Caco-2 (cell line): ENCODE measurements at regions not wholly inside any gene's neighbourhood (a gene's known extent, or its start where the extent isn't known, plus 50 kb on each side); places are given as distances from the start of the nearest gene placed in this dataset.

Source experiments
- BruUV-seq: library from RNA; stranded (reverse); fragments of 400-500 nt; replicated peaks from 2 replicates; lab custom pipeline; 2021; lab: Mats Ljungman, UMichigan
- CTCF ChIA-PET: fragments of 300-600 bp; sonication (Branson Sonifier 250); formaldehyde crosslinking; loops from one replicate; lab custom pipeline; 2022; ENCODE audit warnings: antibody characterized with exemption; lab: Charles Lee
- POLR2A ChIA-PET: fragments of 300-600 bp; sonication (Branson Sonifier 250); formaldehyde crosslinking; loops from one replicate; lab custom pipeline; 2022; ENCODE audit warnings: antibody characterized with exemption; lab: Charles Lee
- DNase-seq, 2 experiments: peaks; one replicate each; pipeline versions ENCODE4 v3.0.0 to v3.0.0-alpha.2; 2020 to 2022
- H3K27me3 ChIP-seq: replicated peaks from 2 replicates; pipeline ENCODE4 v1.6.0; 2011; ENCODE audit warnings: low read length; ENCODE audit not compliant: control insufficient read depth, insufficient read depth
- H3K36me3 ChIP-seq: 2 replicates; pipeline ENCODE4 v1.5.1; 2011; ENCODE audit warnings: low read length; ENCODE audit not compliant: control insufficient read depth, insufficient read depth
- H3K4me1 ChIP-seq: fragments of 250-450 bp; sonication (Bioruptor Pico); 2 replicates; pipeline ENCODE4 v1.5.1; 2020; ENCODE audit warnings: mild to moderate bottlenecking
- H3K4me3 ChIP-seq: 2 replicates; pipeline ENCODE4 v1.5.1; 2011; ENCODE audit warnings: low read depth, mild to moderate bottlenecking, control low read depth, low read length
- H3K9me3 ChIP-seq: fragments of 250-450 bp; sonication (Bioruptor Pico); 2 replicates; pipeline ENCODE4 v1.5.1; 2020; ENCODE audit warnings: mild to moderate bottlenecking, moderate library complexity
- H3K27ac Mint-ChIP-seq: one replicate; pipeline ENCODE4 v1.8.0; 2022; ENCODE audit warnings: mixed read lengths; ENCODE audit not compliant: unreplicated experiment
- H3K27me3 Mint-ChIP-seq: one replicate; pipeline ENCODE4 v1.8.0; 2022; ENCODE audit warnings: mixed read lengths; ENCODE audit not compliant: insufficient read depth, unreplicated experiment
- H3K36me3 Mint-ChIP-seq: one replicate; pipeline ENCODE4 v1.8.0; 2022; ENCODE audit warnings: mild to moderate bottlenecking, mixed read lengths; ENCODE audit not compliant: insufficient read depth, unreplicated experiment
- H3K4me1 Mint-ChIP-seq: one replicate; pipeline ENCODE4 v1.8.0; 2022; ENCODE audit warnings: low read depth, mixed read lengths; ENCODE audit not compliant: unreplicated experiment
- H3K4me3 Mint-ChIP-seq: one replicate; pipeline ENCODE4 v1.8.0; 2022; ENCODE audit warnings: mild to moderate bottlenecking, moderate library complexity, mixed read lengths; ENCODE audit not compliant: unreplicated experiment
- H3K9me3 Mint-ChIP-seq: one replicate; pipeline ENCODE4 v1.8.0; 2022; ENCODE audit warnings: mixed read lengths; ENCODE audit not compliant: unreplicated experiment
- intact Hi-C: fragments of 100-400 bp; cut with micrococcal nuclease; formaldehyde crosslinking; loops from one replicate; pipeline ENCODE4 v1.10.0; 2022; ENCODE audit not compliant: unreplicated experiment
- TF ChIP-seq, protein P1 (sequence below), 2 experiments: fragments of 200-600 bp in 1 of 2; IDR thresholded peaks; 1 replicate in 1 of 2; 2 replicates in 1 of 2; pipeline versions ENCODE4 v1.5.1 to v1.8.0; 2011 to 2022; ENCODE audit warnings: antibody characterized with exemption in 1 of 2, control low read depth in 1 of 2, inconsistent platforms in 1 of 2, low read depth in 1 of 2, low read length in 1 of 2, mild to moderate bottlenecking in 1 of 2, moderate library complexity in 1 of 2; ENCODE audit not compliant: insufficient read depth in 1 of 2, severe bottlenecking in 1 of 2, unreplicated experiment in 1 of 2

DNA sequence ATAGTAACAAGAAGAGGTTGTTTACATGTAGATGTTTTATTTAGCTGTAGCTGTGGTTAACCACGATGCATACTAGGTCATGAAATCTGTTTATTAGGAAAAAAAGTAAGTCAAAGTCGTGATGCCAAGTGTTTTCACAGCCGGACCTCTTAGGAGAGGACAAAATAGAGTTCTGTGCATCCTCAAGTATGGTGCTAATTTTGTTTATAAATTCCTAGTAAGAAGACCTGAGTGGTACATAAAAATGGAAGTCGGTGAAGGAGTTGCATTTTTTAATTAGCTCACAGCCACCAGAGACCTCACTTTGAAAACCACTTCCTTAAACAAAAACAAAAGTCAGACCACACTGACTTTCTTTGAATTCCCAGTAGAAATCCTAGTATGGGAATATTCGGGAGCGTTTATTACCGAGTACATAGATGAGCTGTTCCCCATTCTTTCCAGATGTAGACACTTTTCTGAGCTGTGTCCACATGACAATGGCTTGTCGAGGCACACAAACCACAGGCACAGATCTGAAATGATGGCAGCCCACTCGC lies 143.6 kb upstream of the UBE2E1 start:
- no TSS peak for BruUV-seq

DNA sequence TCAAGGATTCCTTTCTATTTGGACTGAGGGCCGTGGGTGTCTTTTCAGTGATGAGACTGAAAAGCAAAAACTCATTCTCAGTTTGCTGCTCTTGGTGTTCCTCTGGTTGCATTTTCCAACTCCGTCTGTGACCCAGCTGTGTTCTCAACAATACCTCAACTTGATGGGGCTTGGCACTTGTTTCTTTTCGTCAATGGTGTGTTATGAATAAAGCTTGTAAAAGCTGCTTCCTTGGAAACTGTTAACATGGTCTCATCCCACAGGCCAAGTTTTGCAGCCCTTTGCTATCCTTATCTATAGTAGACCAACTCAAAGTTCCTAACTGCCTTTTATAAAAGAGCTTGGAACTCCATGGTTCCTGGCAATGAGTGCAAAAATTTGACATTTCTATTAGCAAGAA lies 142.5 kb upstream of the UBE2E1 start:
- Histone ChIP-seq H3K36me3 (no peaks in the 10 kb centered on the region), H3K4me3 (no peak overlapping the region), H3K27me3 (no peaks in the 10 kb centered on the region; the same call in 1 of the 2 replicates), H3K9me3 (no peaks in the 10 kb centered on the region), H3K4me1 (no peaks in the 10 kb centered on the region)
- no peak overlapping the region for H3K4me3 Mint-ChIP-seq
- ChIA-PET CTCF (no interaction called here), POLR2A (no interaction called here)
- no peaks in the 10 kb centered on the region for H3K9me3 Mint-ChIP-seq
- DNase-seq = no peak
- TF ChIP-seq, protein P1, sequence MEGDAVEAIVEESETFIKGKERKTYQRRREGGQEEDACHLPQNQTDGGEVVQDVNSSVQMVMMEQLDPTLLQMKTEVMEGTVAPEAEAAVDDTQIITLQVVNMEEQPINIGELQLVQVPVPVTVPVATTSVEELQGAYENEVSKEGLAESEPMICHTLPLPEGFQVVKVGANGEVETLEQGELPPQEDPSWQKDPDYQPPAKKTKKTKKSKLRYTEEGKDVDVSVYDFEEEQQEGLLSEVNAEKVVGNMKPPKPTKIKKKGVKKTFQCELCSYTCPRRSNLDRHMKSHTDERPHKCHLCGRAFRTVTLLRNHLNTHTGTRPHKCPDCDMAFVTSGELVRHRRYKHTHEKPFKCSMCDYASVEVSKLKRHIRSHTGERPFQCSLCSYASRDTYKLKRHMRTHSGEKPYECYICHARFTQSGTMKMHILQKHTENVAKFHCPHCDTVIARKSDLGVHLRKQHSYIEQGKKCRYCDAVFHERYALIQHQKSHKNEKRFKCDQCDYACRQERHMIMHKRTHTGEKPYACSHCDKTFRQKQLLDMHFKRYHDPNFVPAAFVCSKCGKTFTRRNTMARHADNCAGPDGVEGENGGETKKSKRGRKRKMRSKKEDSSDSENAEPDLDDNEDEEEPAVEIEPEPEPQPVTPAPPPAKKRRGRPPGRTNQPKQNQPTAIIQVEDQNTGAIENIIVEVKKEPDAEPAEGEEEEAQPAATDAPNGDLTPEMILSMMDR (IDR thresholded peaks at IDR 0.05; ENCODE audit: insufficient read depth in 1 of 2, low read depth in 1 of 2, low read length in 1 of 2, severe bottlenecking in 1 of 2, unreplicated experiment in 1 of 2) = no peak
- no peaks in the 10 kb centered on the region for H3K36me3 Mint-ChIP-seq
- peaks cover 2% of the 10 kb centered on the region for H3K27me3 Mint-ChIP-seq
- no TSS peak for BruUV-seq
- intact Hi-C loops = no loop called here
- H3K4me1 Mint-ChIP-seq = no peaks in the 10 kb centered on the region
- H3K27ac Mint-ChIP-seq = no peak overlapping the region

More for the DNA sequence above, 143.6 kb upstream of the UBE2E1 start:
- Mint-ChIP-seq H3K27me3 (peaks cover 2% of the 10 kb centered on the region), H3K36me3 (no peaks in the 10 kb centered on the region), H3K4me3 (no peak overlapping the region), H3K27ac (no peak overlapping the region), H3K9me3 (no peaks in the 10 kb centered on the region), H3K4me1 (no peaks in the 10 kb centered on the region)
- H3K9me3 ChIP-seq = no peaks in the 10 kb centered on the region
- ChIA-PET CTCF (interaction anchor here (0.6 kb wide), 1 partner anchor 8 kb away, joined by 3 read pairs; no protein-coding TSS in a partner anchor), POLR2A (no interaction called here)
- H3K27me3 ChIP-seq = no peaks in the 10 kb centered on the region; the same call in 1 of the 2 replicates
- no peaks in the 10 kb centered on the region for H3K4me1 ChIP-seq
- H3K4me3 ChIP-seq = no peak overlapping the region
- TF ChIP-seq, protein P1 (IDR thresholded peaks at IDR 0.05; ENCODE audit: insufficient read depth in 1 of 2, low read depth in 1 of 2, low read length in 1 of 2, severe bottlenecking in 1 of 2, unreplicated experiment in 1 of 2) = no peak
- no peak for DNase-seq
- intact Hi-C loops = no loop called here
- no peaks in the 10 kb centered on the region for H3K36me3 ChIP-seq

DNA sequence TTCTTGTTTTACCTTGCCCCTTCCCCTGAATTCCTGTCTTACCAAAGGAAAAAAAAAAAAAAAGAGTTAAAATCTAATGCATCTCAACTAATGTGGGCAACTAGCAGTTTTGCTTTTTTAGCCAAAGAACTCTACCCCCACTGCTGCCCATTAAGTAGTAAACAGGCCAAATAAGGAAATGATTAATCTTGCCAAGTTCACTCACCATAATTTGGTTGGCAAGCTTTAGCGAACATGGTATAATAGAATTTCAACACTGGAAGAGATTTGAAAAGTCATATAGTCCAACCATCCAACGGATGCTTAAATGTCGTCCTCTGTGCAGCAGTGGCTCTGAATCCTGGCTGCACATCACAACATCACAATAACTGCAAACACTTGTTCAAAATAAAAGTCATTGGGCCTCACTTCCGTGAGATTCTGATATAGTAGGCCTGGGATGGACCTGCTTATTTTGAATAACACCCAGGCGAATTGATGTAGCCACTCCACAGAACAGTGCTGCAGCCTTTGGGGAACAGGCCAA lies 142.0 kb upstream of the UBE2E1 start:
- POLR2A ChIA-PET = no interaction called here
- TF ChIP-seq, protein P1 (IDR thresholded peaks at IDR 0.05; ENCODE audit: insufficient read depth in 1 of 2, low read depth in 1 of 2, low read length in 1 of 2, severe bottlenecking in 1 of 2, unreplicated experiment in 1 of 2) = no peak
- H3K27me3 Mint-ChIP-seq = peaks cover 2% of the 10 kb centered on the region
- H3K27ac Mint-ChIP-seq = no peak overlapping the region
- H3K4me1 Mint-ChIP-seq = no peaks in the 10 kb centered on the region
- Histone ChIP-seq H3K4me1 (no peaks in the 10 kb centered on the region), H3K27me3 (no peaks in the 10 kb centered on the region; the same call in 1 of the 2 replicates), H3K36me3 (no peaks in the 10 kb centered on the region), H3K9me3 (no peaks in the 10 kb centered on the region), H3K4me3 (no peak overlapping the region)
- no peak for DNase-seq
- H3K36me3 Mint-ChIP-seq = no peaks in the 10 kb centered on the region
- H3K9me3 Mint-ChIP-seq = no peaks in the 10 kb centered on the region
- CTCF ChIA-PET = no interaction called here
- intact Hi-C loops = no loop called here
- H3K4me3 Mint-ChIP-seq = no peak overlapping the region
- BruUV-seq = no TSS peak
